ENCODE measurements at regions not wholly inside any gene's neighbourhood (a gene's known extent, or its start where the extent isn't known, plus 50 kb on each side); places are given as distances from the start of the nearest gene placed in this dataset.

GRCh38 chr10:78933828-78934531 is 134.8 kb upstream of the ZMIZ1 start:
- Histone ChIP-seq H3K4me1 (ENCODE audit: insufficient read depth, low read length) (peaks cover 27% of the 10 kb centered on the region), H3K9me2 (replicated peaks; ENCODE audit: low read length) (no peaks in the 10 kb centered on the region), H3K27ac (ENCODE audit: low read length) (no peak overlapping the region), H3K4me2 (ENCODE audit: low read length) (no peak overlapping the region), H3K4me3 (ENCODE audit: low read length) (no peak overlapping the region), H3K27me3 (ENCODE audit: low read length) (no peaks in the 10 kb centered on the region), H4K20me1 (ENCODE audit: low read length) (no peaks in the 10 kb centered on the region), H3K79me2 (ENCODE audit: low read length) (no peaks in the 10 kb centered on the region), H3K9me3 (ENCODE audit: low read length) (no peaks in the 10 kb centered on the region), H3K36me3 (ENCODE audit: low read depth, low read length) (no peaks in the 10 kb centered on the region), H3F3A (ENCODE audit: low read length, unreplicated experiment) (no peaks in the 10 kb centered on the region), H3K9ac (ENCODE audit: low read length) (no peak overlapping the region), H2AFZ (ENCODE audit: low read length) (no peak overlapping the region)
- DNase-seq (no peak), ATAC-seq (no peak)
- no TSS peak for BruUV-seq (replicated peaks)
- POLR2A ChIA-PET (ENCODE audit: unreplicated experiment): no interaction called here
- intact Hi-C loops (cut with micrococcal nuclease): no loop called here
- TF ChIP-seq CTCF (conservative IDR thresholded peaks at IDR 0.05; ENCODE audit: low read depth, low read length): no peak
- no peak for TF ChIP-seq EZH2phosphoT487 (IDR thresholded peaks at IDR 0.05; ENCODE audit: borderline replicate concordance, low read length)
- TF ChIP-seq EZH2 (IDR thresholded peaks at IDR 0.05; ENCODE audit: low read length, unreplicated experiment): no peak
- CTCF ChIA-PET: no interaction called here

- BruUV-seq (replicated peaks): no TSS peak
- ChIA-PET CTCF (no interaction called here), POLR2A (ENCODE audit: unreplicated experiment) (no interaction called here)
- Histone ChIP-seq H3K27ac (ENCODE audit: low read length) (no peak overlapping the region), H3K9ac (ENCODE audit: low read length) (no peak overlapping the region), H4K20me1 (ENCODE audit: low read length) (no peaks in the 10 kb centered on the region), H2AFZ (ENCODE audit: low read length) (no peak overlapping the region), H3K36me3 (ENCODE audit: low read depth, low read length) (no peaks in the 10 kb centered on the region), H3K4me2 (ENCODE audit: low read length) (no peak overlapping the region), H3K79me2 (ENCODE audit: low read length) (no peaks in the 10 kb centered on the region), H3K27me3 (ENCODE audit: low read length) (no peaks in the 10 kb centered on the region), H3K4me1 (ENCODE audit: insufficient read depth, low read length) (peaks cover 27% of the 10 kb centered on the region), H3K9me3 (ENCODE audit: low read length) (no peaks in the 10 kb centered on the region), H3K9me2 (replicated peaks; ENCODE audit: low read length) (no peaks in the 10 kb centered on the region), H3K4me3 (ENCODE audit: low read length) (no peak overlapping the region), H3F3A (ENCODE audit: low read length, unreplicated experiment) (no peaks in the 10 kb centered on the region)
- no peak for TF ChIP-seq CTCF (conservative IDR thresholded peaks at IDR 0.05; ENCODE audit: low read depth, low read length)
- TF ChIP-seq EZH2phosphoT487 (IDR thresholded peaks at IDR 0.05; ENCODE audit: borderline replicate concordance, low read length): no peak
- TF ChIP-seq EZH2 (IDR thresholded peaks at IDR 0.05; ENCODE audit: low read length, unreplicated experiment): no peak
- intact Hi-C loops (cut with micrococcal nuclease): no loop called here
- DNase-seq (no peak), ATAC-seq (no peak)
Observed at GRCh38 chr10:78934532-78934898, 134.3 kb upstream of the ZMIZ1 start.

GRCh38 chr10:78934994-78935602 is 133.7 kb upstream of the ZMIZ1 start:
- TF ChIP-seq EZH2phosphoT487 (IDR thresholded peaks at IDR 0.05; ENCODE audit: borderline replicate concordance, low read length) (no peak), CTCF (conservative IDR thresholded peaks at IDR 0.05; ENCODE audit: low read depth, low read length) (no peak), EZH2 (IDR thresholded peaks at IDR 0.05; ENCODE audit: low read length, unreplicated experiment) (no peak)
- ChIA-PET CTCF (interaction anchor here (0.5 kb wide), 1 partner anchor 117 kb away, joined by 3 read pairs; no protein-coding TSS in a partner anchor), POLR2A (ENCODE audit: unreplicated experiment) (no interaction called here)
- Histone ChIP-seq H3K4me2 (ENCODE audit: low read length) (no peak overlapping the region), H3K9me3 (ENCODE audit: low read length) (no peaks in the 10 kb centered on the region), H3K4me1 (ENCODE audit: insufficient read depth, low read length) (peaks cover 27% of the 10 kb centered on the region), H3K4me3 (ENCODE audit: low read length) (no peak overlapping the region), H3F3A (ENCODE audit: low read length, unreplicated experiment) (no peaks in the 10 kb centered on the region), H2AFZ (ENCODE audit: low read length) (no peak overlapping the region), H3K9me2 (replicated peaks; ENCODE audit: low read length) (no peaks in the 10 kb centered on the region), H4K20me1 (ENCODE audit: low read length) (no peaks in the 10 kb centered on the region), H3K9ac (ENCODE audit: low read length) (no peak overlapping the region), H3K27me3 (ENCODE audit: low read length) (no peaks in the 10 kb centered on the region), H3K27ac (ENCODE audit: low read length) (no peak overlapping the region), H3K36me3 (ENCODE audit: low read depth, low read length) (no peaks in the 10 kb centered on the region), H3K79me2 (ENCODE audit: low read length) (no peaks in the 10 kb centered on the region)
- intact Hi-C loops (cut with micrococcal nuclease): no loop called here
- no TSS peak for BruUV-seq (replicated peaks)
- DNase-seq (no peak), ATAC-seq (no peak)

All from PC-3 (cell line).